ENCODE measurements at regions not wholly inside any gene's neighbourhood (a gene's known extent, or its start where the extent isn't known, plus 50 kb on each side); places are given as distances from the start of the nearest gene placed in this dataset.

DNA sequence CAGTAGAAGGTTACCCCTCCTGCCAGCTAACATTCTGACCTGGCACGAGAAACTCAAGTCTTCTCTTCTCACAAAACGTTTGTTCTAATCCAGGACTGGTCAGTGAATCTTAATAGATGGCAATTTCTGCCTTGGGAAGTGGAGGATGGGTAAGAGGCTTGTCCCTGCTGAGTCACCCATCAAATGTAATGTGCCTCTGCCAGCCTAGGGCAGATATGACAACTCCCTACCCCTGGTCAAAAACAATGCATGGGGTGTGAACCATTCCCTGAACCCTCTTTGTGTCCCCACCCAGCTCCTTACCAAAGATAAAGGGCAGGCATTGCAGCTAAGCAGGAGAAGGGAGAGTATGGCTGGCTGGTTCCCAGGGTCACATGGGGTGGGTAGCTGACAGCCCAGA lies 1052.9 kb downstream of the GALC start:
- Histone ChIP-seq H4K20me1 (ENCODE audit: insufficient read depth) (no peaks in the 10 kb centered on the region), H2AFZ (ENCODE audit: low read depth) (no peak overlapping the region), H3K79me2 (ENCODE audit: insufficient read depth, low read depth) (no peaks in the 10 kb centered on the region), H3K4me2 (no peak overlapping the region), H3K4me1 (ENCODE audit: low read depth, poor library complexity, severe bottlenecking) (no peaks in the 10 kb centered on the region), H3K9ac (no peak overlapping the region), H3K27me3 (ENCODE audit: insufficient read depth, low read depth) (no peaks in the 10 kb centered on the region), H3K4me3 (IDR thresholded peaks at IDR 0.05; ENCODE audit: insufficient read depth, low read depth, low read length) (no peak overlapping the region), H3K27ac (no peak overlapping the region), H3K36me3 (ENCODE audit: insufficient read depth) (no peaks in the 10 kb centered on the region)
- TF ChIP-seq, protein P1, sequence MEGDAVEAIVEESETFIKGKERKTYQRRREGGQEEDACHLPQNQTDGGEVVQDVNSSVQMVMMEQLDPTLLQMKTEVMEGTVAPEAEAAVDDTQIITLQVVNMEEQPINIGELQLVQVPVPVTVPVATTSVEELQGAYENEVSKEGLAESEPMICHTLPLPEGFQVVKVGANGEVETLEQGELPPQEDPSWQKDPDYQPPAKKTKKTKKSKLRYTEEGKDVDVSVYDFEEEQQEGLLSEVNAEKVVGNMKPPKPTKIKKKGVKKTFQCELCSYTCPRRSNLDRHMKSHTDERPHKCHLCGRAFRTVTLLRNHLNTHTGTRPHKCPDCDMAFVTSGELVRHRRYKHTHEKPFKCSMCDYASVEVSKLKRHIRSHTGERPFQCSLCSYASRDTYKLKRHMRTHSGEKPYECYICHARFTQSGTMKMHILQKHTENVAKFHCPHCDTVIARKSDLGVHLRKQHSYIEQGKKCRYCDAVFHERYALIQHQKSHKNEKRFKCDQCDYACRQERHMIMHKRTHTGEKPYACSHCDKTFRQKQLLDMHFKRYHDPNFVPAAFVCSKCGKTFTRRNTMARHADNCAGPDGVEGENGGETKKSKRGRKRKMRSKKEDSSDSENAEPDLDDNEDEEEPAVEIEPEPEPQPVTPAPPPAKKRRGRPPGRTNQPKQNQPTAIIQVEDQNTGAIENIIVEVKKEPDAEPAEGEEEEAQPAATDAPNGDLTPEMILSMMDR (conservative IDR thresholded peaks at IDR 0.05; ENCODE audit: low read depth, low read length) = no peak

DNA sequence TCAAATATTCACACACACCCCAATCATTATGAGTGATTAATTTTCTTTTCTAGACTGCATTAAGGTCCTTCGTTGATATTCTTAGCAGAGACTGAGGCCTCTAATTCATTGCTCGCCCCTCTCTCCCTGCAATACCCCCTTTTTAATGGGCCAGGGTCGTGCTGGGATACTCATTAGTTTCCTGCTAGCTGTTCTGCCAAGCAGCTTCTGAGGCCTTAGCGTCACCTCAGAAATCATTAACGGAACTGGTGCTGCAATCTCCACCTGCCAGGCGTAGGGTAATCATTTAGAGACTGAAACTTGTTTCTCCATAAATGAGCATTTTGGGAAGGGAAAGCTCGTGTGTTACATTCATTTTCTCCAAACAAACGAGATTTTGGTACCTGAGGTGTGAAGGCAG lies 1054.7 kb downstream of the GALC start:
- H3K36me3 ChIP-seq (ENCODE audit: insufficient read depth) = no peaks in the 10 kb centered on the region
- no peaks in the 10 kb centered on the region for H3K4me1 ChIP-seq (ENCODE audit: low read depth, poor library complexity, severe bottlenecking)
- H3K79me2 ChIP-seq (ENCODE audit: insufficient read depth, low read depth) = no peaks in the 10 kb centered on the region
- no peak overlapping the region for H3K9ac ChIP-seq
- no peak overlapping the region for H2AFZ ChIP-seq (ENCODE audit: low read depth)
- no peak overlapping the region for H3K4me3 ChIP-seq (IDR thresholded peaks at IDR 0.05; ENCODE audit: insufficient read depth, low read depth, low read length)
- H3K4me2 ChIP-seq = no peak overlapping the region
- no peaks in the 10 kb centered on the region for H4K20me1 ChIP-seq (ENCODE audit: insufficient read depth)
- H3K27me3 ChIP-seq (ENCODE audit: insufficient read depth, low read depth) = no peaks in the 10 kb centered on the region
- TF ChIP-seq, protein P1 (conservative IDR thresholded peaks at IDR 0.05; ENCODE audit: low read depth, low read length) = no peak
- no peak overlapping the region for H3K27ac ChIP-seq

GRCh38 chr14:86936556-86936955 lies 1056.4 kb downstream of the GALC start:
- Histone ChIP-seq H3K4me2 (no peak overlapping the region), H3K27me3 (ENCODE audit: insufficient read depth, low read depth) (no peaks in the 10 kb centered on the region), H3K4me1 (ENCODE audit: low read depth, poor library complexity, severe bottlenecking) (no peaks in the 10 kb centered on the region), H4K20me1 (ENCODE audit: insufficient read depth) (no peaks in the 10 kb centered on the region), H3K79me2 (ENCODE audit: insufficient read depth, low read depth) (no peaks in the 10 kb centered on the region), H3K27ac (no peak overlapping the region), H3K36me3 (ENCODE audit: insufficient read depth) (no peaks in the 10 kb centered on the region), H2AFZ (ENCODE audit: low read depth) (no peak overlapping the region), H3K4me3 (IDR thresholded peaks at IDR 0.05; ENCODE audit: insufficient read depth, low read depth, low read length) (no peak overlapping the region), H3K9ac (no peak overlapping the region)
- TF ChIP-seq, protein P1 (conservative IDR thresholded peaks at IDR 0.05; ENCODE audit: low read depth, low read length) = no peak

DNA sequence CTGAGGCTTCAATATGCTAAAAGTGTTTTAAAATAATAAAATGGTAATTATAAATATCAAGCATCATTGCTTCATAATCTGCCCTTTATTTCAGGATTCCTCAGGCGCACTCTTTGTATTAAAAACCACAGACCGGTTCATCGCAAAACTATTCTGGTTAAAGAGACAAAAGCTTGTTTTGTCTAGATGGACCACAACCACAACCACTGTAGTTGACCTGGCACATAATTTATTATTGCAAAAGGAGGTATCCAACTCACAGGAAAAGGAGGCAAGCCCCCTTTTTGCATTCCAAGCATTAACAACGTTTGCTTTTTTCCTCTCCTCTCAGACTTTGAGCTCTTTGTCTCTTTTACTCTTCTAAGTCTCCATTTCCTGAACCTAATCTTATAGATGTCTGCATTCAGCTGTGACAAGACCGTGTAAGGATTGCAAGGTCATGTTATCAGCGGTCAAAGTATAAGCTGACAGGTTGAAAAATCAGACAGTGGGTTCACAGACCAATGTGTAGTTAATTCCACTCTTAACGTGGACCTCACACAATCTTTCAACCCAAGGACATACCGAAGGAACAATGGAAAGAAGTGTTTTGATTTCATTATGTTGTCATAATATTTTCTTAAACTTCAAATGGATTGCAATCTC lies 1057.6 kb downstream of the GALC start:
- Histone ChIP-seq H3K4me3 (IDR thresholded peaks at IDR 0.05; ENCODE audit: insufficient read depth, low read depth, low read length) (no peak overlapping the region), H2AFZ (ENCODE audit: low read depth) (no peak overlapping the region), H3K79me2 (ENCODE audit: insufficient read depth, low read depth) (no peaks in the 10 kb centered on the region), H3K4me2 (no peak overlapping the region), H3K36me3 (ENCODE audit: insufficient read depth) (no peaks in the 10 kb centered on the region), H3K27me3 (ENCODE audit: insufficient read depth, low read depth) (no peaks in the 10 kb centered on the region), H4K20me1 (ENCODE audit: insufficient read depth) (no peaks in the 10 kb centered on the region), H3K9ac (no peak overlapping the region), H3K27ac (no peak overlapping the region), H3K4me1 (ENCODE audit: low read depth, poor library complexity, severe bottlenecking) (no peaks in the 10 kb centered on the region)
- TF ChIP-seq, protein P1 (conservative IDR thresholded peaks at IDR 0.05; ENCODE audit: low read depth, low read length) = no peak

Measured in KMS-11 (cell line).